ENCODE measurements at regions not wholly inside any gene's neighbourhood (a gene's known extent, or its start where the extent isn't known, plus 50 kb on each side); places are given as distances from the start of the nearest gene placed in this dataset.

GRCh38 chr7:17234398-17235031 is 63.9 kb upstream of the AHR start (continued):
- TF ChIP-seq ZBTB11 (CRISPR knock-in tag; IDR thresholded peaks at IDR 0.05) (no peak), USF1 (IDR thresholded peaks at IDR 0.05; ENCODE audit: borderline replicate concordance, extremely low read length, insufficient read depth, low read depth, low read length) (no peak), ETV6 (conservative IDR thresholded peaks at IDR 0.05 in 1 of 2, IDR thresholded peaks at IDR 0.05 in 1 of 2; ENCODE audit: borderline replicate concordance in 1 of 2, low read depth in 1 of 2) (peak in 1 of 2 experiments; percentile 90; a peak in 2 of 4 replicates), KAT2A (conservative IDR thresholded peaks at IDR 0.05; ENCODE audit: control insufficient read depth, low read depth, low read length) (no peak), KLF5 (IDR thresholded peaks at IDR 0.05; ENCODE audit: partially characterized antibody) (peak; percentile 51), BHLHE40 (IDR thresholded peaks at IDR 0.05; ENCODE audit: borderline replicate concordance in 1 of 2, low read depth in 2 of 2, low read length in 1 of 2) (0 out of 4 replicates have a peak, but pooled peaks of 1 of the 2 experiments have one; percentile 29), TCF7 (IDR thresholded peaks at IDR 0.05; ENCODE audit: borderline replicate concordance) (no peak), E4F1 (IDR thresholded peaks at IDR 0.05; ENCODE audit: borderline replicate concordance, partially characterized antibody) (no peak), TBL1XR1 (IDR thresholded peaks at IDR 0.05; ENCODE audit: low read depth, low read length) (peak; percentile 74; the same call in 1 of the 2 replicates), LARP7 (IDR thresholded peaks at IDR 0.05) (no peak), ZSCAN29 (IDR thresholded peaks at IDR 0.05) (no peak), ATF3 (IDR thresholded peaks at IDR 0.05; ENCODE audit: borderline replicate concordance, extremely low read depth, low read depth, low read length) (0 out of 2 replicates have a peak, but pooled peaks have one; percentile 13), REST (IDR thresholded peaks at IDR 0.05; ENCODE audit: low read depth, low read length) (no peak), USF2 (IDR thresholded peaks at IDR 0.05; ENCODE audit: borderline replicate concordance, low read depth, low read length) (no peak), RELA (IDR thresholded peaks at IDR 0.05; ENCODE audit: borderline replicate concordance, partially characterized antibody) (no peak), SUPT20H (IDR thresholded peaks at IDR 0.05; ENCODE audit: borderline replicate concordance, control insufficient read depth, low read depth, low read length) (no peak)
